Trophoblast cell (in vitro differentiated cells and primary cell): ENCODE measurements at regions not wholly inside any gene's neighbourhood (a gene's known extent, or its start where the extent isn't known, plus 50 kb on each side); places are given as distances from the start of the nearest gene placed in this dataset.
"Not testable (repeated sequence)": the region's sequence is repeated elsewhere in the genome, so short reads cannot be mapped to it uniquely, and the experiment has no call there.

Experiments used
- DNase-seq, 2 donors: peaks; one replicate each; pipeline ENCODE4 v3.0.0-alpha.2; 2016
- H2AFZ ChIP-seq: 2 replicates; pipeline ENCODE4 v1.6.1; 2013; ENCODE audit warnings: low read length, moderate library complexity, mild to moderate bottlenecking; ENCODE audit not compliant: insufficient read depth, poor library complexity
- H2AK5ac ChIP-seq: 2 replicates; pipeline ENCODE4 v1.6.1; 2013; ENCODE audit warnings: mild to moderate bottlenecking, low read length
- H2BK120ac ChIP-seq: 2 replicates; pipeline ENCODE4 v1.6.1; 2013; ENCODE audit warnings: low read length, mild to moderate bottlenecking, moderate library complexity; ENCODE audit not compliant: insufficient read depth, poor library complexity
- H2BK12ac ChIP-seq: 2 replicates; pipeline ENCODE4 v1.6.1; 2013; ENCODE audit warnings: mild to moderate bottlenecking, low read length, moderate library complexity
- H2BK5ac ChIP-seq: 2 replicates; pipeline ENCODE4 v1.6.1; 2013; ENCODE audit warnings: low read length, low read depth, moderate library complexity, mild to moderate bottlenecking; ENCODE audit not compliant: poor library complexity
- H3K14ac ChIP-seq: 2 replicates; pipeline ENCODE4 v1.6.1; 2013; ENCODE audit warnings: mild to moderate bottlenecking, low read length
- H3K18ac ChIP-seq: 2 replicates; pipeline ENCODE4 v1.6.1; 2013; ENCODE audit warnings: mild to moderate bottlenecking, low read length
- H3K23ac ChIP-seq: 2 replicates; pipeline ENCODE4 v1.6.1; 2013; ENCODE audit warnings: low read length
- H3K27ac ChIP-seq: 2 replicates; pipeline ENCODE4 v1.5.1; 2013; ENCODE audit warnings: low read depth, mild to moderate bottlenecking, inconsistent platforms, low read length, moderate library complexity
- H3K27me3 ChIP-seq: 2 replicates; pipeline ENCODE4 v1.6.1; 2013; ENCODE audit warnings: inconsistent platforms, mild to moderate bottlenecking, low read length, moderate library complexity; ENCODE audit not compliant: insufficient read depth
- H3K36me3 ChIP-seq, 2 experiments: 1 replicate in 1 of 2; 2 replicates in 1 of 2; pipeline ENCODE4 v1.6.1; 2013; ENCODE audit warnings: low read length in 2 of 2, mild to moderate bottlenecking in 2 of 2, moderate library complexity in 1 of 2; ENCODE audit not compliant: insufficient read depth in 2 of 2, control insufficient read depth in 1 of 2
- H3K4ac ChIP-seq: 2 replicates; pipeline ENCODE4 v1.6.1; 2013; ENCODE audit warnings: low read depth, mild to moderate bottlenecking, low read length, moderate library complexity
- H3K4me1 ChIP-seq, 2 experiments: 1 replicate in 1 of 2; 2 replicates in 1 of 2; pipeline ENCODE4 v1.6.1; 2013; ENCODE audit warnings: low read length in 2 of 2, mild to moderate bottlenecking in 2 of 2, moderate library complexity in 1 of 2; ENCODE audit not compliant: insufficient read depth in 2 of 2, control insufficient read depth in 1 of 2
- H3K4me2 ChIP-seq: 2 replicates; pipeline ENCODE4 v1.6.1; 2013; ENCODE audit warnings: inconsistent platforms, mild to moderate bottlenecking, low read length, moderate library complexity
- H3K4me3 ChIP-seq: 2 replicates; pipeline ENCODE4 v1.5.1; 2013; ENCODE audit warnings: mild to moderate bottlenecking, low read depth, low read length, inconsistent platforms
- H3K79me1 ChIP-seq: one replicate; pipeline ENCODE4 v1.6.1; 2013; ENCODE audit warnings: low read length
- H3K79me2 ChIP-seq: 2 replicates; pipeline ENCODE4 v1.6.1; 2013; ENCODE audit warnings: low read length, mild to moderate bottlenecking; ENCODE audit not compliant: control insufficient read depth, insufficient read depth, poor library complexity
- H3K9ac ChIP-seq: 2 replicates; pipeline ENCODE4 v1.6.1; 2013; ENCODE audit warnings: mild to moderate bottlenecking, low read length
- H3K9me3 ChIP-seq: 2 replicates; pipeline ENCODE4 v1.6.1; 2013; ENCODE audit warnings: low read depth, mild to moderate bottlenecking, control low read depth, inconsistent platforms, low read length; ENCODE audit not compliant: insufficient read depth
- H4K12ac ChIP-seq: 2 replicates; pipeline ENCODE4 v1.6.1; 2013; ENCODE audit warnings: low read depth, mild to moderate bottlenecking, low read length, moderate library complexity
- H4K8ac ChIP-seq: 2 replicates; pipeline ENCODE4 v1.6.1; 2013; ENCODE audit warnings: low read depth, mild to moderate bottlenecking, low read length, moderate library complexity
- H4K91ac ChIP-seq: one replicate; pipeline ENCODE4 v1.6.1; 2013; ENCODE audit warnings: low read depth, mild to moderate bottlenecking, low read length, moderate library complexity
- WGBS: extraction: QIAGEN DNeasy Blood & Tissue Kit; methylation state at CpG from one replicate; pipeline ENCODE4 v1.1.7; 2013; ENCODE audit warnings: missing lambda C conversion rate; ENCODE audit not compliant: insufficient read length, insufficient coverage; ENCODE audit errors: extremely low coverage; 5-methylcytosine and 5-hydroxymethylcytosine counted together

- H2AK5ac ChIP-seq, H2AFZ ChIP-seq, H3K4me1 ChIP-seq, H3K4me2 ChIP-seq, H2BK5ac ChIP-seq, H3K27me3 ChIP-seq, H3K9me3 ChIP-seq, H3K14ac ChIP-seq, H3K27ac ChIP-seq, H3K23ac ChIP-seq, H2BK120ac ChIP-seq, H3K4me3 ChIP-seq, DNase-seq, H3K4ac ChIP-seq, H3K79me2 ChIP-seq, H3K9ac ChIP-seq, H4K8ac ChIP-seq, H3K36me3 ChIP-seq, H3K79me1 ChIP-seq, H3K18ac ChIP-seq, H2BK12ac ChIP-seq: not testable (repeated sequence)
- Histone ChIP-seq H4K91ac (peak overlapping the region; percentile 62), H4K12ac (peak overlapping the region; percentile 30)
- no CpG with 5 or more reads among the region's 1 CpG for WGBS
Measured at GRCh38 chrX:115983148-115983547, 187.4 kb upstream of the AGTR2 start.

DNA sequence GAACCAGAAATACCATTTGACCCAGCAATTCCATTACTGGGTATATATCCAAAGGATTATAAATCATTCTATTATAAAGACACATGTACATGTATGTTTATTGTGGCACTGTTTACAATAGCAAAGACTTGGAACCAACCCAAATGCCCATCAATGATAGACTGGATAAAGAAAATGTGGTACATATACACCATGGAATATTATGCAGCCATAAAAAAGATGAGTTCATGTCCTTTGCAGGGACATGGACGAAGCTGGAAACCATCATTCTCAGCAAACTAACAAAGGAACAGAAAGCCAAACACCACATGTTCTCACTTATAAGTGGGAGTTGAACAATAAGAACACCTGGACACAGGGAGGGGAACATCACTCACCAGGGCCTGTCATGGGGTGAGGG, 183.1 kb upstream of the AGTR2 start:
- no CpG with 5 or more reads among the region's 1 CpG for WGBS
- not testable (repeated sequence) for H3K36me3 ChIP-seq, H3K79me1 ChIP-seq, H4K12ac ChIP-seq, H2BK5ac ChIP-seq, H4K8ac ChIP-seq, H2AK5ac ChIP-seq, H3K18ac ChIP-seq, H3K4me2 ChIP-seq, H3K9me3 ChIP-seq, H3K4me3 ChIP-seq, H4K91ac ChIP-seq, H3K23ac ChIP-seq, H3K14ac ChIP-seq, H3K27ac ChIP-seq, H3K4ac ChIP-seq, DNase-seq, H2BK120ac ChIP-seq, H3K27me3 ChIP-seq, H2BK12ac ChIP-seq, H3K79me2 ChIP-seq, H3K9ac ChIP-seq, H2AFZ ChIP-seq
- H3K4me1 ChIP-seq, result peaks cover 0 to 14% of the 10 kb centered on the region in 2 experiments

DNA sequence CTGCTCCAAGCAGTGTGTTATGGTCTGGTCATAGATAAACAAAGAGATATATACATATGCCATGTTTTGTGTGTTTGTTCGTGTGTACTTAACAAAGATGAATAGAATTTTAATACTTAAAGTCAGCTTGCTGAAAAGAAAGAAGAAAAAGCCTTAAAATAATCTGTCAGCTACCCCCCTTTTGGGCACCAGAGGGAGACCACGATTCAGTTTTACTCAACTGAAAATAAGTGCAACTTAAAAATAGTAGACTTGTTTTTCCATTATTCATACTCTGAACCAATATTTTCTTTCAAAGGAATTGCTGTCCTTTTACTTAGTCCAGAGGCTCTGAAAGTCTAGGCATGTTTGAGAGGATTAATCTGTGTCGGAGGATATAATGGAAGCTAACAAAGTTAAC, 181.7 kb upstream of the AGTR2 start:
- no peak overlapping the region for H3K23ac ChIP-seq
- no peak overlapping the region for H2AK5ac ChIP-seq
- H3K36me3 ChIP-seq, result no peaks in the 10 kb centered on the region
- no peak overlapping the region for H3K4ac ChIP-seq
- no CpG with 5 or more reads among the region's 3 CpGs for WGBS
- peaks cover 0 to 11% of the 10 kb centered on the region in 2 experiments for H3K4me1 ChIP-seq
- no peaks in the 10 kb centered on the region for H3K79me2 ChIP-seq
- H3K79me1 ChIP-seq, result peaks cover 3% of the 10 kb centered on the region
- H3K27me3 ChIP-seq, result no peaks in the 10 kb centered on the region
- peak in 1 of 2 donors; percentile 12 for DNase-seq
- no peak overlapping the region for H3K18ac ChIP-seq
- no peak overlapping the region for H2BK12ac ChIP-seq
- no peak overlapping the region for H3K4me2 ChIP-seq
- no peak overlapping the region for H3K9ac ChIP-seq
- H2BK120ac ChIP-seq, result no peak overlapping the region
- H2BK5ac ChIP-seq, result no peak overlapping the region
- H3K27ac ChIP-seq, result no peak overlapping the region
- H4K8ac ChIP-seq, result no peak overlapping the region
- H3K9me3 ChIP-seq, result no peaks in the 10 kb centered on the region
- no peak overlapping the region for H4K12ac ChIP-seq
- no peak overlapping the region for H3K14ac ChIP-seq
- H4K91ac ChIP-seq, result no peak overlapping the region
- no peak overlapping the region for H2AFZ ChIP-seq
- no peak overlapping the region for H3K4me3 ChIP-seq

DNA sequence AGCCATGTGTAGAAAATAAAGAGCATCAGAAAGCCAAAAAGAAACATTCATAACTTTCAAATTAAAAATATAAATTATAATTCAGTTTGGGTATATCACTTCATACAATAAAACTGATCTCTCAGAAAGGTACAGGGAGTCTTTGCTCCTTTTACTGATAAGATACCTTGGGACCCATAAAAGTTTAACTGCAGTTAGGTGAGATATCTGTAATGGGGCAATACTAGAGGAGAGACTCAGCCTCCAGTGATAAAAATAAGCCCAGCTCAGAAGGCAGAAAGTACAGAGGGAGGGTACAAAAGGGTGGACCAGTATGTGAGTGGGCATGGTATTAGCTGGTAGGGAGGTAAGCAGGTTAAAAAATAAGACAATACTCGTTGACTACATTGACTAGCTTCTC, 180.9 kb upstream of the AGTR2 start:
- no peak overlapping the region for H3K4me2 ChIP-seq
- DNase-seq, result no peak
- no peak overlapping the region for H3K9ac ChIP-seq

More for the DNA sequence above, 180.9 kb upstream of the AGTR2 start:
- WGBS, result no CpG with 5 or more reads among the region's 1 CpG
- Histone ChIP-seq H3K27ac (no peak overlapping the region), H3K79me1 (peaks cover 3% of the 10 kb centered on the region), H4K91ac (no peak overlapping the region), H3K79me2 (no peaks in the 10 kb centered on the region), H4K8ac (no peak overlapping the region), H2BK5ac (no peak overlapping the region), H3K23ac (no peak overlapping the region), H3K27me3 (no peaks in the 10 kb centered on the region), H3K14ac (no peak overlapping the region), H2BK12ac (no peak overlapping the region), H2AK5ac (no peak overlapping the region), H3K4ac (no peak overlapping the region), H3K18ac (no peak overlapping the region), H3K4me1 (peaks cover 0 to 11% of the 10 kb centered on the region in 2 experiments), H3K4me3 (no peak overlapping the region), H3K36me3 (no peaks in the 10 kb centered on the region), H2AFZ (no peak overlapping the region), H2BK120ac (no peak overlapping the region), H4K12ac (no peak overlapping the region), H3K9me3 (no peaks in the 10 kb centered on the region)
